Muscle layer of duodenum (tissue), 2 donors: ENCODE measurements at regions not wholly inside any gene's neighbourhood (a gene's known extent, or its start where the extent isn't known, plus 50 kb on each side); places are given as distances from the start of the nearest gene placed in this dataset.

Source experiments
- H3K27ac ChIP-seq: one replicate; pipeline ENCODE4 v1.7.0; 2013; ENCODE audit warnings: mild to moderate bottlenecking, low read length
- H3K27me3 ChIP-seq: one replicate; pipeline ENCODE4 v1.7.0; 2013; ENCODE audit warnings: low read depth, mild to moderate bottlenecking, control low read depth, low read length
- H3K36me3 ChIP-seq, 2 donors: one replicate each; pipeline ENCODE4 v1.7.0; 2013; ENCODE audit warnings: low read length in 2 of 2, control low read depth in 1 of 2, mild to moderate bottlenecking in 1 of 2; ENCODE audit not compliant: insufficient read depth in 2 of 2, control insufficient read depth in 1 of 2
- H3K4me1 ChIP-seq, 2 donors: one replicate each; pipeline ENCODE4 v1.7.0; 2013; ENCODE audit warnings: low read length in 2 of 2, mild to moderate bottlenecking in 2 of 2, control low read depth in 1 of 2, moderate library complexity in 1 of 2; ENCODE audit not compliant: insufficient read depth in 2 of 2, control insufficient read depth in 1 of 2
- H3K4me3 ChIP-seq, 2 donors: one replicate each; pipeline ENCODE4 v1.7.0; 2013; ENCODE audit warnings: low read length in 2 of 2, low read depth in 1 of 2, mild to moderate bottlenecking in 1 of 2
- H3K9me3 ChIP-seq, 2 donors: one replicate each; pipeline ENCODE4 v1.7.0; 2013; ENCODE audit warnings: low read length in 2 of 2, control low read depth in 1 of 2, mild to moderate bottlenecking in 1 of 2; ENCODE audit not compliant: control insufficient read depth in 1 of 2
- donor health status: healthy.

- no peak overlapping the region for H3K27ac ChIP-seq
- no peaks in the 10 kb centered on the region for H3K27me3 ChIP-seq
- no peaks in the 10 kb centered on the region for H3K36me3 ChIP-seq
- peaks cover 0 to 6% of the 10 kb centered on the region in 2 donors for H3K4me1 ChIP-seq
- H3K4me3 ChIP-seq: no peak overlapping the region
- H3K9me3 ChIP-seq: no peaks in the 10 kb centered on the region
These were observed 379.9 kb downstream of the C6orf118 start for GRCh38 chr6:164929408-164929977.

- Histone ChIP-seq H3K36me3 (no peaks in the 10 kb centered on the region), H3K27ac (no peak overlapping the region), H3K4me1 (peaks cover 0 to 9% of the 10 kb centered on the region in 2 donors), H3K27me3 (no peaks in the 10 kb centered on the region), H3K4me3 (no peak overlapping the region), H3K9me3 (no peaks in the 10 kb centered on the region)
These were observed 380.5 kb downstream of the C6orf118 start for GRCh38 chr6:164928728-164929407.

GRCh38 chr6:164928057-164928727 is 381.2 kb downstream of the C6orf118 start:
- Histone ChIP-seq H3K4me3 (no peak overlapping the region), H3K9me3 (no peaks in the 10 kb centered on the region), H3K4me1 (peaks cover 0 to 9% of the 10 kb centered on the region in 2 donors), H3K27me3 (no peaks in the 10 kb centered on the region), H3K36me3 (no peaks in the 10 kb centered on the region), H3K27ac (no peak overlapping the region)

- Histone ChIP-seq H3K27me3 (no peaks in the 10 kb centered on the region), H3K27ac (no peak overlapping the region), H3K9me3 (no peaks in the 10 kb centered on the region), H3K4me3 (no peak overlapping the region), H3K4me1 (peaks cover 0 to 9% of the 10 kb centered on the region in 2 donors), H3K36me3 (no peaks in the 10 kb centered on the region)
These were observed 381.9 kb downstream of the C6orf118 start for GRCh38 chr6:164927288-164928056.

GRCh38 chr6:164926686-164927085 is 382.7 kb downstream of the C6orf118 start:
- no peaks in the 10 kb centered on the region for H3K27me3 ChIP-seq
- no peak overlapping the region for H3K27ac ChIP-seq
- H3K4me1 ChIP-seq: peaks cover 0 to 9% of the 10 kb centered on the region in 2 donors
- H3K4me3 ChIP-seq: no peak overlapping the region
- H3K36me3 ChIP-seq: no peaks in the 10 kb centered on the region
- H3K9me3 ChIP-seq: no peaks in the 10 kb centered on the region

- no peaks in the 10 kb centered on the region for H3K36me3 ChIP-seq
- no peak overlapping the region for H3K4me3 ChIP-seq
- no peak overlapping the region for H3K27ac ChIP-seq
- peaks cover 0 to 9% of the 10 kb centered on the region in 2 donors for H3K4me1 ChIP-seq
- no peaks in the 10 kb centered on the region for H3K27me3 ChIP-seq
- H3K9me3 ChIP-seq: no peaks in the 10 kb centered on the region
These were observed 383.5 kb downstream of the C6orf118 start for GRCh38 chr6:164925681-164926530.

GRCh38 chr6:164924674-164925073 is 384.7 kb downstream of the C6orf118 start:
- Histone ChIP-seq H3K4me3 (no peak overlapping the region), H3K27me3 (no peaks in the 10 kb centered on the region), H3K27ac (no peak overlapping the region), H3K9me3 (no peaks in the 10 kb centered on the region), H3K36me3 (no peaks in the 10 kb centered on the region), H3K4me1 (peaks cover 0 to 9% of the 10 kb centered on the region in 2 donors)

GRCh38 chr6:164917211-164917610 is 392.2 kb downstream of the C6orf118 start:
- Histone ChIP-seq H3K27me3 (no peaks in the 10 kb centered on the region), H3K4me3 (no peak overlapping the region), H3K9me3 (peaks cover 0 to 11% of the 10 kb centered on the region in 2 donors), H3K4me1 (peaks cover 0 to 4% of the 10 kb centered on the region in 2 donors), H3K27ac (no peak overlapping the region), H3K36me3 (no peaks in the 10 kb centered on the region)

GRCh38 chr6:164916087-164916486 is 393.3 kb downstream of the C6orf118 start:
- Histone ChIP-seq H3K36me3 (no peaks in the 10 kb centered on the region), H3K27ac (no peak overlapping the region)

GRCh38 chr6:164911873-164912580 is 397.4 kb downstream of the C6orf118 start:
- Histone ChIP-seq H3K36me3 (no peaks in the 10 kb centered on the region), H3K27me3 (no peaks in the 10 kb centered on the region), H3K4me3 (peak overlapping the region; percentile 14 to 18), H3K4me1 (peaks cover 0 to 7% of the 10 kb centered on the region in 2 donors), H3K9me3 (peaks cover 0 to 8% of the 10 kb centered on the region in 2 donors), H3K27ac (no peak overlapping the region)

More at GRCh38 chr6:164916087-164916486, 393.3 kb downstream of the C6orf118 start:
- peaks cover 0 to 11% of the 10 kb centered on the region in 2 donors for H3K9me3 ChIP-seq
- peaks cover 0 to 7% of the 10 kb centered on the region in 2 donors for H3K4me1 ChIP-seq
- no peak overlapping the region for H3K4me3 ChIP-seq
- no peaks in the 10 kb centered on the region for H3K27me3 ChIP-seq
